Left renal cortex interstitium (tissue), 4 donors: ENCODE measurements at regions not wholly inside any gene's neighbourhood (a gene's known extent, or its start where the extent isn't known, plus 50 kb on each side); places are given as distances from the start of the nearest gene placed in this dataset.
"Not testable (repeated sequence)": the region's sequence is repeated elsewhere in the genome, so short reads cannot be mapped to it uniquely, and the experiment has no call there.

ENCODE experiments used
- DNase-seq, 4 donors: peaks; one replicate each; pipeline ENCODE4 v3.0.0-alpha.2; 2013; ENCODE audit warnings: low read depth in 4 of 4, low spot score in 2 of 4, missing footprints in 1 of 4

DNA sequence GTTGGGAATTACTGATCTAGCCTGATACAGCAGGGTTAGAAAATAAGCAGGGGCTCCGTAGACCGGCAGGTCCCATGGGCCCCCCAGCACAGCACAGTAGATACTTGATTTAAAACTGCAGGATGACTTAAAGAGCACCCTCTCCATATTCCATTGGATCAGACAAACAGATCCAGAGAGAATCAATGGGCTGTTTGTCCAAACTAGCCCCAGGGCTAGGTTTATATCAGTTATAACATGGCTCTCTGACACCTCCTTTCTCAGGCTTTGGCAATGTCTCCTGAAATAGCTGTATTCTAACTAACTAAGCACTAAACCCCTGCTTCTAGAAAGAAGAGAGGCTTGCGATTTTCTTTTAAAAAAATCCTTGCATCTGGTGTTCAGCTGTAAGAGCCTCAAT lies 100.4 kb upstream of the GALNT18 start:
- no peak for DNase-seq

DNA sequence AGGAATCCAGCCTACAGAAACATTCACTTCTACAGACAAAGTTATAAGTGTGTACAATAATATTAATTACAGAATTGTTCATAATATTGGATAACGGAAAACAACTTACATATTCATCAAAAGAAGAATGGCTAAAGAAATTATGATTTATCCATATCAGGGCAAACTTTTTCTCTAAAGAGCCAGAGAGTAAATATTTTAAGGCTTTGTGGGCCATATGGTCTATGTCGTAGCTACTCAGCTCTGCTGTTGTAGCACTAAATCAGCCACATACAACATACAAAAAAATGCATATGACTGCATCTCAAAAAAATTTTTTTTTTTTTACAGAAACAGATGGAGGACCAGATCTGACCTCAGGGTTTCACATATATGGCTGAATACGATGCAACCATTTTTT lies 96.7 kb upstream of the GALNT18 start:
- DNase-seq = no peak

DNA sequence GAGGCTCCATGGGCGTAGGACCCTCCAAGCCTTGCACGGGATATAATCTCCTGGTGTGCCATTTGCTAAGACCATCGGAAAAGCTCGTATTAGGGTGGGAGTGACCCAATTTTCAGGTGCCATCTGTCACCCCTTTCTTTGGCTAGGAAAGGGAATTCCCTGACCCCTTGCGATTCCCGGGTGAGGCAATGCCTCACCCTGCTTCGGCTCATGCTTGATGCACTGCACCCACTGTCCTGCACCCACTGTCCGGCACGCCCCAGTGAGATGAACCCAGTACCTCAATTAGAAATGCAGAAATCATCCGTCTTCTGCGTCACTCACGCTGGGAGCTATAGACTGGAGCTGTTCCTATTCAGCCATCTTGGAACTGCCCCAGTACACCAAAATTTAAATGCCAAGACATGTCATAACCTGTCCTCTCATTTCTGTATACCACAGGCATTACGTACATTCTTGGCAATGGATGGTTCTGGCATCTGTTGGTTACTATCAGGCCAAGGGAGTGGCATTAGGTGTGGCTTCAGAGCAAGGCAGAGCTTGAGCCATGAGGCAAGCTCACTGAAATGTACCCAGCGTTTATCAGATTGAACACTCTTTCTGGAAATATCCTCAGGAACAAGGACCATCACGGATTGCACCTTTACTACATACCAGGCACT lies 95.4 kb upstream of the GALNT18 start:
- DNase-seq = no peak

DNA sequence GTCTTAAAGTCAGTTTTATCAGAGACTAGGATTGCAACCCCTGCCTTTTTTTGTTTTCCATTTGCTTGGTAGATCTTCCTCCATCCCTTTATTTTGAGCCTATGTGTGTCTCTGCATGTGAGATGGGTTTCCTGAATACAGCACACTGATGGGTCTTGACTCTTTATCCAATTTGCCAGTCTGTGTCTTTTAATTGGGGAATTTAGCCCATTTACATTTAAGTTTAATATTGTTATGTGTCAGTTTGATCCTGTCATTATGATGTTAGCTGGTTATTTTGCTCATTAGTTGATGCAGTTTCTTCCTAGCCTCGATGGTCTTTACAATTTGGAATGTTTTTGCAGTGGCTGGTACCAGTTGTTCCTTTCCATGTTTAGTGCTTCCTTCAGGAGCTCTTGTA lies 93.3 kb upstream of the GALNT18 start:
- DNase-seq = not testable (repeated sequence)

DNA sequence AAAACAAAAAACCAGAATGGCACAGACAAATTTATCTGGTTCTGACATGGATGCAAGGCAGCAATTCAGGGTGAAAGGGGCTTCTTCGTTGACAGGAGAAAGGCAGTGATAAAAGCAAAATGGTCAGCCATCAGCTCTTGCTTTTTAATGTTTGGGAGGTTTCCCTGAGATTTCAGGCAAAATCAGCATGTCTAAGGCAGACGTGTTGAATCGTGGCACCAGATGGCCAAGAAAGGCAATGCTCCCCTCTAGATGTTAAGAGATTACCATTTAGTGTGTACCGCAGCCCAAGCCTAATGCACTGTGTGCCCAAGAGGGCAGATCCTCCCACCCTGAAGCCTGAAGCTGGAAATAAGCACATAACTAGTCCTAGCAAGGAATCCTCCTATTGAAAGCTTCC lies 88.8 kb upstream of the GALNT18 start:
- no peak for DNase-seq

DNA sequence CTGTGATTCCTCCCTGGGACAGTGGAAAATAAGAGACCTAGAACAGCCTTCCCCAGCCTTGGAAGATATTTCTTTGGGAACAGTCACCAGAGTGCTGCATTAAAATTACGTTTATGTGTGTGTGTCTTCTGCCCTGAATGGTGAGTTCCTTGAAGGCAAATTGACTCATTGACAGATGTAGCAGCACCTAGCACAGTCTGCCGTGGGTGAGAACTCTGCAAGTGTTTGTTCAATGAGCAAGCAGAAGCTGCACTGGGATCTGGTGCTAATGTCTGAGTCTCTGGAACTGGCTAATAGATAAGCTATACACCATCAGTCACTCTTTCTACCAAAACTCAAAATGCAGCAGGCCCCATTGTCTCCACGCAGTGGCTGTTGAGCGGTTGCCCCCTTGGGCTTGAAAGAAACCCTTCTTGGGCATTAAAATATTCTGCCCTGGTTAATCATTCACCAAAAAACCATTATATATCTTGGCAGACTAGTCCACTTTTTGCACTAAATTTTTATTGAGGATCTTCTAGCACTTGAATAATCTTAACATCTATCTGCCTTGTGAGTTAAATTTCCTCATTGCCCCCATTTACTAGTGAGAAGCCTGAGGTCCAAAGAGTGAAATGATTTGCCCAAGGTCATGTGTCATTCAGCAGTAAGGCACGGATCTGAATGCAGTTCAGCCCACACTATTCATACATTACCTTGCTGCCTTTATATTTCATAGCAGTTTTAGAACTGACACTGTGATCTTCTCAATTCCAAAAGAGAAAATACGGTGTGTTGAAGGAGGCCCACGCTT lies 87.8 kb upstream of the GALNT18 start:
- DNase-seq = no peak

DNA sequence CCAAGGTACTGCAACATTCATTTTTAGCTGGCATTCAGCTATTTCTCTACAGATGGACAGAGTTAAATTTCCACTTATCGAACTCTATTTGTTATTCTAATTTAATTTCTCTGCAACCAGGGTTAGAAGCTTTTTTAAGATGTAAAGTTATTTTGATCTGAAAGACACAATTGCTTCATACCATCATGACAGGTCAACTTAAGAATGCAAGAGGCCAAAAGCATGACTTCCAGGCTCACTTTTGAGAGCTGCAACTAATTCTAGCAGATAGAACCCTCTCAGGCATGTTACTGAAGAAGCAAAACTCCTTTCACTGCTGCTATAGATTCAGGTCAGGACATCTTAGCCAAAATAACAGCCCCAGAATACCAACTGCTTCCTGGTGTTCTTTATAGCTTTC lies 86.5 kb upstream of the GALNT18 start:
- DNase-seq = no peak

DNA sequence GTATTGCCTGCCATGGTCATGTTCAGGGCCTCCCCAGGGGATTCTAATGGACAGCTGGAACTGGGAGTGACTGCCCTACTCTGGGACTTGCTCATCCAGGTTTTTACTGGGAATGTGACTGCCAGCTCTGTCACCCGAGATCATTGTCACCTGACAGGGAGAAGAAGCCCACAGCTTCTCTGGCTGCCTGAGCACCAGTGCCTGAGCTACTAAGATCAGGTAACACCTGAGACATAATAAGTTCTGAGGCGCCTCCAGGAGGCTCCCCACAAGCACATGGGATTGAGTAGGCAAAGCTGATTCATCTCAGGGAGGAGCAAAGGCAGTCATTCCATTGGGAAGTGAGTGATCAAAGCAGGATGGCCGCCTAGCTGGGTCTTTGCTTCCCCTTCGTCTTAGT lies 84.2 kb upstream of the GALNT18 start:
- DNase-seq = peak in 1 of 4 donors; percentile 4

DNA sequence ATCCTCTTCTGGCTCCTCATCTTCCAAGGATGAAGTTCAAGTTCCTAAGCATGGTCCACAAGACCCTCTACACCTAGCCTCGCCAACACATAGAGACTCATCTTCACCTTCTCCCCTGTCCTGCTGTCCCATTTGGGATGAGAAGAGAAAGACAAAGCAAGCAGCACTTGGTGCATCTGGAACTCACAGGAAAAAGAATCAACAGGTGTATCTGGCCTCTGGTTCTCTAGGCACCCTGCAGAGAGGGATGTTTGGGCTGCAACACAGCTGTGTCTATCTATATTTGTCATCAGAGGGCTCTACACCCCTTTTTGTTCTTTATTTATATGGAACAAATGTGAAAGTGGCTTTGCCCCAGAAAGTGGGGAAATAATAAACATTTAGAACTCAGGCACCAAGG lies 82.1 kb upstream of the GALNT18 start:
- DNase-seq = no peak

DNA sequence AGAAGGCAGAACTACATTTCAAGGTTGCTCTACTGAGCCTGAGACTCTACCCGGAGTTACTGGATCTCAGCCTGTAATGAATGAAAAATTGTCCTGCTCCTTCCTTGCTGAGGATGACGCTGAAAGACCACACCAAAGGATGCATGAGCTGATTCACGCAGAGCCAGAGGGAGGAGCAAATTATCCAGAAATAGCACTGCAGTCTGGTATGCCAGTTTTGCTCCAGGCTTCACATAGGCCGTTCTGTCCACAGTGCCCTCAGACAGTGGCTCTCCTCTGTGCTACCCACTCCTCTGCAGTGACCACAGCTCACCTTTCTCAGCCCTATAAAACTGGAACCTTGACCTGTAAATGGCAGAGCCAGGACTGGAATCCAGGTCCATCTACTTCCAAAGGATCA lies 79.3 kb upstream of the GALNT18 start:
- no peak for DNase-seq

DNA sequence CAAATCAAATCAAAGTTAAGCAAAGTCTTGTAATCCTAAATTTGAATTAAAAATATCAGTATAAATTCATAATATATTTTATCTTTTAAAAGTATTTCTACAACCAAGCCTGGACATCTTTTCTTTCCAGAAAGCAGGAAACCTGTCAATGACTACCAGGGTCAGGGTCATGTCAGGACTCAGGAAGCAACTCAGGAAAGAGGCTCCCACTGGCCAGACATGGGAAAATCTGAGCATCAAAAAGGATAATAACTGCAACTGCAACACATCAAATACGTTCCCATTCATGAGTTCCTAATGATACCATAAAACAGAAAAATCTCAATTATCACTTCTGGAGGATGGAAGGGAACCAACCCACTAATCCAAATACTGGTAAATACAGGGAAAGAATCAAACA lies 76.0 kb upstream of the GALNT18 start:
- no peak for DNase-seq

DNA sequence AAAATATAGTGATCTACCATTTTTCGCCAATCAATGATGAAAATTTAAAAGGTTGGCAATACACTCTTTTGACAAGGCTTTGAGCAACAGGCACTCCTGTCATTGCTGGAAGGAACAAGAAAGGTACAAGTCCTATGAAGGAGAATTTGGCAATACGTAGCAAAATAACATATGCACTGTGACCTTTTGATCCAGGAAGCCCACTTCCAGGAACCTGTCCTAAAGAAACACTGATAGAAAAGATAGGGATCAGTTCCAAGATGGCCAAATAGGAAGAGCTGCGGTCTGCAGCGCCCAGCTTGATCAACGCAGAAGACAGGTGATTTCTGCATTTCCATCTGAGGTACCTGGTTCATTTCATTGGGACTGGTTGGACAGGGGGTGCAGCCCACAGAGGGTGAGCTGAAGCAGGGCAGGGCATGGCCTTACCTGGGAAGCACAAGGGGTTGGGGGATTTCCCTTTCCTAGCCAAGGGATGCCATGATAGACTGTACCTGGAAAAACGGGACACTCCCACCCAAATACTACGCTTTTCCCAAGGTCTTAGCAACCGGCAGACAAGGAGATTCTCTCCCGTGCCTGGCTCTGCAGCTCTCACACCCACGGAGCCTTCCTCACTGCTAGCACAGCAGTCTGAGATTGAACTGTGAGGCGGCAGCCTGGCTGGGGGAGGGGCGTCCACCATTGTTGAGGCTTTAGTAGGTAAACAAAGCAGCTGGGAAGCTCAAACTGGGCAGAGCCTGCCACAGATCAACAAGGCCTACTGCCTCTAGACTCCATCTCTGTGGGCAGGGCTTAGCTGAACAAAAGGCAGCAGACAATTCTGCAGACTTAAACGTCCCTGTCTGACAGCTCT lies 69.7 kb upstream of the GALNT18 start:
- DNase-seq = no peak

DNA sequence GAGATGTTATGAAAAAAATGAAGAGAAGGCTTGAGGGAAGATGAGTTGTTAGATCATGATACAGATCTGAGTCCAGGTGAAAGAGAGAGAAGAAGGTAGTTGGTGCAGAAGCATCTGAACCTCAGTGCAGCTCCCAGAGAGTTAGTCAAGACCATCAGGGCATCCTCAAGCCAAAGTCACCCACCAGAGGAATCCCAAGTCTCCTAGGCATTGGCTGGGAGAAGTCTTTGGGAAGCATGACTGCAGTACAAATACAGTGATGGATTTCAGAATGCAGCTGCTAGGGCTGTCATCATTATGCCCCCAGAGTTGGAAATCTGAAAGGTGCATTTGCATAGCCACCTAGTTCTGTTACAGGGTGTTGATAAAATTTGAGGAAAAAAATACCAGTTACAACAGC lies 59.7 kb upstream of the GALNT18 start:
- DNase-seq = no peak

DNA sequence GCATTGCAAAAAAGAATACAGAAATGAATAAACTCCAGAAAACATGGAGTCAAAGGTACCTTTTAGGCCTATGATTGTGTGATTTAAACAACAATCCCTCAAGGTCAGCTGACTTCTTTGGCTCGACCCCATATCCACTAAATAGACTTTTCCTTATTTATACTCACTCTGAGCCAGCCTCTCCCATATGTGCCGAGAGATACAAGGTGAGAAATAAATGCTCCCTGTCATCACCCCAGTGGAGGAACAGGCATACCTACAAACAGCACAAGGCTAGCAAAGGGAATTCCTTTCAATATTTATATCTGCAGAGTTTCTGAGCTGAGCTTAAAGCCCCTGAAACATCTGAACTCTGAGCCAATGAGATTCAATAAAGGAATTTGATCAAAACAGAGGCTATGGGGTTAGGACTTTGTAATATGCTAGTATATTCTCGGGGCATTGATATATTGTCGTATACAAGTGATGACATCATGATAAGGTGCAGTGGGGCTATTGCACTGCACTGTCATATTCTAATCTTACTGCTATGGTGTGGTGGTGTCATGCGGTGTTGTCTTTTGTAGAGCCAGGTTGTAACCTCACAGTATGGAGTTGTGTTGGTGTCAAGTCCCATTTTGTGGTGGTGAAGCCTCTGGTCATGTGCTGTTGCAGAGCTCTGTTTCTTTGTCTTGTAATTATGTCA lies 56.0 kb upstream of the GALNT18 start:
- no peak for DNase-seq

DNA sequence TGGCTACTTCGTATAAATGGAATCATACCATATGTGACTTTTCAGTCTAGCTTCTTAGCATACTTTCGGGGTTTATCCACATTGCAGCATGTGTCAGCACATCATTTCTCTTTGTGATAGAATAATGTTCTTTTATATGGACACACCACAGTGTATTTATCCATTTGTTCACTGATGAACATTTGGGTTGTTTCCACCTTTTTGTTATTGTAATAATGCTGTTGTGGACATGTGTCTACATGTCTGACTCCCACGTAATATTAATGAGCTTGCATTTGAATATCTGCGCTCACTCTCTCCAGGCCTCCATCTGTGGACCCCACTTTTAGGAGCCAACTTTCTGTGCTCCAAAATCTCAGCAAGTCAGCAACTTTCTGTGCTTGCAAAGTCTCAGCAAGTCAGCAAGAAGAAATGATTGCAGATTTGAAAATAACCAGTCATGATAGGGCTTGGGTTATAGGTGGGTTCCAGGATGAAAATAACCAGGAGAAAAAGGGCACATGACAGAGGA lies 53.9 kb upstream of the GALNT18 start:
- no peak for DNase-seq

DNA sequence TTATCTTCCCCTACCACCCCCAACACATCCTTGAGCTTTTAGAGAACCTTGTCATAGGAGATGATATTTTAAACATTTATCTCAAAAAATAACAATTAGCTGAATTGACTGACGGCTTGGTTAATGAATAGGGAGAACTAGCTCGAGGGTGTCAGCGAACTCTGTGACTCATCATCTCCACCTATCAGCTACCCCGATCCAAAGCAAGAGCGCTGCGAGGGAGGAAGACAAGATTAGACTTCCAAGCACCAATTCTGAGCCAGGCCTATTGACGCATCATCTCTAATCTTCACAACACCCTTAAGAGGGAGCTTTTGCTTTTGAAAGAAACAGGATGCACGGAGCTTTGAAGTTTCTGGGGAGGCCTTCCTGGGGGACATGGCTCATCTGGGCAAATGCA lies 51.0 kb upstream of the GALNT18 start:
- no peak for DNase-seq

DNA sequence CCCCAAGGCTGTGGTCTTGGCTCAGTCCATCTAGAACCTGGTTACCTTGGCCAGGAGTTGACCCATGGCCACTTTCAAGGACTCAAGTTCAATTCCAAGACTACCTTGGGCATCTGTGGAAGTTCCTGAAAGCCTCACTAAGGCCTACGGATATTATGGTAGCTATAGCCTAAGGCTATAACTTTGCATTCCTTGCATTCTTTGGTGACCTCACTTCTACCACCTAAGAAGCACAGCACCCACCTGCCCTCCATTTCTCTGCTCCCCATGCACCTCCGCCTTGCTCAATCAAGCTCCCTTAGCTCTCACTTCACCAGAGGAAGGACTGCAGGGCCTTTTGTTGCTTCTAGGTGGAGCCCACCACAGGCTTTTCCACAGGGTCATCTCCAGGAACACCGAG lies 50.3 kb upstream of the GALNT18 start:
- no peak for DNase-seq
